Epidermal melanocyte (primary cell): ENCODE measurements at regions not wholly inside any gene's neighbourhood (a gene's known extent, or its start where the extent isn't known, plus 50 kb on each side); places are given as distances from the start of the nearest gene placed in this dataset.

ENCODE experiments used
- DNase-seq: peaks from one replicate; pipeline ENCODE4 v3.0.0; 2011; ENCODE audit warnings: low spot score; ENCODE audit not compliant: insufficient read length

DNA sequence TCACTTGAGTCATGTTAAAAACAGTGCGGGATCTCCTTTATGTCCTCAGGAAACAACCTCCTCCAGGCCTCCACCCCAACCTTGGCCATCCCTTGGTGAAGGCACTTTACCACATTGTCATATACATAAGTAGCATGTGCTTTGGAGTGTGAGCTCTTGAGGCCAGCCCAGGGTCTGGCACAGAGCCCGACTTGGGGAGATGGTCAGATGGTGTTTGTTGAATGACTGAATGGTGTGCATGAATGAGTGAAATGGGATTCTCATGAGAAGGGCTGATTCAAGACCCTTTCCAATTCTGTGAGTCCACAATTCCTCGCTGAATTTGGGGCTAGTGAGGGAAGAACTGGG is 52.9 kb upstream of the DLK1 start:
- no peak for DNase-seq

DNA sequence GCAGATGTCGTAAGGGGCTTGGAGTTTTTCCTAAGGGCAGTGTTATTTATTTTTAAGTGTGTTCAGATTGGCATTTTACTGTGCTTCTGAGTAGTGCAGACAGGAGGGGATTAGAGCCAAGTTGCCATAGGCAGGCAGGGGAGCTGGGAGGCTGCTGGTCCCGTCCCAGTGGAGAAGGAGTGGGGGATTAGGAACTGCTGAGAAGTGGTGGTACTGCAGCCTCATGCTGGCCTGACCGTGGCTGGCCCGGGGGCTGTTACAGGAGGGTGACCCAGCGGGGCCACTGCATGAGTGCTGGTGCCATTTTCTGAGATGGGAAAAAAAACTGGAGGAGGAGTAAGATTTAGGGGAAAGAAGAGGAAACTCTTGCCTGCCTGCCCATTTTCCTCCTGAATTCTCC is 52.3 kb upstream of the DLK1 start:
- DNase-seq: no peak

DNA sequence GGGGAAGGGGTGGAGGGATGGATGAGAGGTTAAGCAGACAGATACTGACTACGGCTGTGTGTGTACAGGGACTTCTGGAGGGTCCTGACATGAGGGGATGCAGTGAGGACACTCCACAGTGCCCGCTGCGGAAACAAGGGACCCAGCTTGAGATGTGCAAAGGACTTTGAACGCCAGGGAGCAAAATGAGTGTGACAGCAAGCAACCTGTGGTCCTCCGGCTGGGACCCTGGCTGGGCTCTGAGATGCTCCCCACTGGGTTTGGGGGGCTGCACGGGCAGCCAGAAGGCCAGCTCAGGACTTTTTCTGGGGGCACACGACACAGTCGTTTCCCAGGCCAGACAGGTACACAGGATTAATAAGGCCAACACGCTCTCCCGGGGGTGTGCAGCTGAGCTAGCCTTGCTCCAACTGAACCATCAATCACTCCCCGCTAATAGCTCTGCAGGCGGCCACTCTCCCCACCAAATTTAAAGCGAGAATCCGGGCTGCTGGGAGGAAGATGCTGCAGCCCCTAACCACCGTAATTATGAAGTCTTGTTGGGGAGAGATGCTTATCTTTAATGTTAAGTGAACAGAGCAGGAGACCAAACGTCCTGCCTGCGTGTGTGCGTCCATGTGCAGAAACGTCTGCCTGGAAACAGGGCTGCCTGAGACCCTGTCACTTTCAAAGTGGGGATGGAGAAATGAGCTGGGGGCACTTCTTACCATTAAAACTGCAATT is 51.6 kb upstream of the DLK1 start:
- DNase-seq: no peak

DNA sequence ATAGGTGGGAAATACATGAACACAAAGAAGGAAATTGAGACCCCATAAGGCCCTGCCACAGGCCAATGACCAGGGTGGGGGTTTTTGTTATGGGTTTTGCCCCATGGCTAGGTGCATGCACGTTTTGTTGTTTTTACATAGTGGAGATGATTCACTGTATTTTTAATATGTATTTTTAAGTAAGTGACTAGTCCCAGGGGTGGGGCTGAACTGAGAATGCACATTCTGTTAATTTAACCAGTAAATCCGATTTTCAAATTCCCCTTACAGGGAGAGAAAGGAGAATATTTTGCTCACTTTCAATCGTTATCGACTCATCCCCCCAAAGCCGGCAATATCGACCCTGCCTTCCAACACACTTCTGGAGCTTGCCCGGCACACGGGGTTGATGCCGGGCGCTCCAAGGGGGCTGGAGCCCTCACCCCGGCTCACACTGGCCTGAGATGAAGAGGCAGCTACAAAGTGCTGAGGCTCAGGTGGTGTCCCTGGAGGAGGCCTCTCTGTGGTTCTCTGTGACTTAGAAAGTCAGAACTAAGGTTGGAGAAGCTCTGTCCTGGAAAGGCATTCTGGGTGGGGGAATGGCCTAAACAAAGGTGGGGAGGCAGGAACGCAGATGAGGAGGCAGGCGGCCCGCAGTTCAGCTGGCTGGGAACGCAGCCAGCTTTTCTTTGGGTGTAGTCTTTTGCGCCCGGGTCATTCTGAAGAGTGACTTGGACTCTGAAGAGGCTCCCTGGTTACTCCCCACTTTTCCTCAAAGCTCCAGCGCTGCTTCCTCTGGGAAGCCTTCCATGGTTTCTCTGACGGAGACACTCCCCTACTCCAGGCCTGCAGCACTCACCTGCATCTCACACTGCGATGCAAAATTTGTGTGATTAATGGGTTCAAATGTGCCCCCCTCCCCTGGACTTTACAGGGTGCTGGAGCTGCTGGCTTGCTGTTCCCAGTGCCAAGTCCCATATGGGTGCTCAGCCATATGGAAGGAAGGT is 50.7 kb upstream of the DLK1 start:
- no peak for DNase-seq
